IMR-90 (cell line): ENCODE measurements at regions not wholly inside any gene's neighbourhood (a gene's known extent, or its start where the extent isn't known, plus 50 kb on each side); places are given as distances from the start of the nearest gene placed in this dataset.

ENCODE experiments used
- ATAC-seq: fragments of 200-7000 bp; cut with Tn5 transposase; 2 replicates; pipeline ENCODE4 v1.9.1; 2020; ENCODE audit warnings: low read depth, mild to moderate bottlenecking, moderate library complexity
- BruUV-seq: library from RNA; stranded (reverse); fragments of 400-500 nt; replicated peaks from 2 replicates; lab custom pipeline; 2021; lab: Mats Ljungman, UMichigan
- CTCF ChIA-PET: fragments of 300-600 bp; formaldehyde crosslinking; extraction: SDS; loops from one replicate; lab custom pipeline; 2021; ENCODE audit warnings: antibody characterized with exemption; lab: Yijun Ruan, JAX
- POLR2A ChIA-PET: fragments of 300-600 bp; sonication (Branson Sonifier 250); formaldehyde crosslinking; loops from one replicate; lab custom pipeline; 2022; ENCODE audit warnings: antibody characterized with exemption; ENCODE audit not compliant: unreplicated experiment; lab: Charles Lee
- DNase-seq: peaks from one replicate; pipeline ENCODE4 v3.0.0; 2013
- H2AFZ ChIP-seq: replicated peaks from 2 replicates; pipeline ENCODE3; 2013; ENCODE audit warnings: low read length, mild to moderate bottlenecking; ENCODE audit not compliant: poor library complexity
- H2AK5ac ChIP-seq: 2 replicates; pipeline ENCODE4 v1.6.1; 2013; ENCODE audit warnings: low read depth, low read length, inconsistent platforms
- H2AK9ac ChIP-seq: replicated peaks from 2 replicates; pipeline ENCODE3; 2013; ENCODE audit warnings: mild to moderate bottlenecking, low read depth, low read length, moderate library complexity; ENCODE audit not compliant: poor library complexity
- H2BK120ac ChIP-seq: 2 replicates; pipeline ENCODE4 v1.6.1; 2013; ENCODE audit warnings: low read depth, low read length, inconsistent platforms
- H2BK15ac ChIP-seq: 3 replicates; pipeline ENCODE4 v1.6.1; 2013; ENCODE audit warnings: low read depth, low read length, inconsistent platforms
- H2BK20ac ChIP-seq: 2 replicates; pipeline ENCODE4 v1.6.1; 2013; ENCODE audit warnings: low read depth, mild to moderate bottlenecking, inconsistent platforms, low read length, moderate library complexity
- H2BK5ac ChIP-seq: 2 replicates; pipeline ENCODE4 v1.6.1; 2013; ENCODE audit warnings: mild to moderate bottlenecking, low read depth, low read length, inconsistent platforms; ENCODE audit not compliant: poor library complexity, severe bottlenecking
- H3K14ac ChIP-seq: replicated peaks from 2 replicates; pipeline ENCODE4 v1.6.1; 2013; ENCODE audit warnings: low read depth, low read length, inconsistent platforms
- H3K18ac ChIP-seq: 2 replicates; pipeline ENCODE4 v1.6.1; 2013; ENCODE audit warnings: low read depth, low read length, control low read depth
- H3K23ac ChIP-seq: 2 replicates; pipeline ENCODE4 v1.6.1; 2013; ENCODE audit warnings: low read depth, low read length, inconsistent platforms
- H3K27ac ChIP-seq: 2 replicates; pipeline ENCODE4 v1.5.1; 2013; ENCODE audit warnings: mild to moderate bottlenecking, control low read depth, low read length; ENCODE audit not compliant: insufficient read depth
- H3K27me3 ChIP-seq: 2 replicates; pipeline ENCODE4 v1.6.1; 2013; ENCODE audit warnings: low read length; ENCODE audit not compliant: control insufficient read depth, insufficient read depth
- H3K36me3 ChIP-seq: 2 replicates; pipeline ENCODE4 v1.6.1; 2013; ENCODE audit warnings: low read length, mixed read lengths; ENCODE audit not compliant: control insufficient read depth, insufficient read depth
- H3K4ac ChIP-seq: 2 replicates; pipeline ENCODE4 v1.6.1; 2013; ENCODE audit warnings: low read depth, low read length, inconsistent platforms
- H3K4me1 ChIP-seq: 2 replicates; pipeline ENCODE4 v1.6.1; 2013; ENCODE audit warnings: low read length, mixed read lengths; ENCODE audit not compliant: control insufficient read depth, insufficient read depth
- H3K4me2 ChIP-seq: 2 replicates; pipeline ENCODE4 v1.6.1; 2013; ENCODE audit warnings: low read depth, mild to moderate bottlenecking, control low read depth, low read length, moderate library complexity
- H3K4me3 ChIP-seq: 2 replicates; pipeline ENCODE4 v1.5.1; 2013; ENCODE audit warnings: low read depth, mild to moderate bottlenecking, control low read depth, low read length, moderate library complexity; ENCODE audit not compliant: insufficient read depth
- H3K56ac ChIP-seq: 2 replicates; pipeline ENCODE4 v1.6.1; 2013; ENCODE audit warnings: low read length, inconsistent platforms; ENCODE audit not compliant: insufficient read depth; ENCODE audit errors: extremely low read depth
- H3K79me1 ChIP-seq, 2 experiments: 2 replicates each; pipeline ENCODE4 v1.6.1; 2013; ENCODE audit warnings: low read length in 2 of 2, inconsistent platforms in 1 of 2, low read depth in 1 of 2
- H3K9ac ChIP-seq: 2 replicates; pipeline ENCODE4 v1.6.1; 2013; ENCODE audit warnings: low read depth, low read length, control low read depth
- H3K9me1 ChIP-seq: 2 replicates; pipeline ENCODE4 v1.6.1; 2013; ENCODE audit warnings: low read length, inconsistent platforms; ENCODE audit not compliant: insufficient read depth
- H3K9me3 ChIP-seq: 2 replicates; pipeline ENCODE4 v1.6.1; 2013; ENCODE audit warnings: low read length; ENCODE audit not compliant: control insufficient read depth, insufficient read depth
- H4K20me1 ChIP-seq: 2 replicates; pipeline ENCODE4 v1.6.1; 2013; ENCODE audit warnings: low read length, inconsistent platforms; ENCODE audit not compliant: insufficient read depth
- H4K5ac ChIP-seq: 2 replicates; pipeline ENCODE4 v1.6.1; 2013; ENCODE audit warnings: mild to moderate bottlenecking, low read depth, low read length, control low read depth
- H4K8ac ChIP-seq, 2 experiments: 2 replicates each; pipeline ENCODE4 v1.6.1; 2013; ENCODE audit warnings: low read depth in 2 of 2, low read length in 2 of 2, control low read depth in 1 of 2, inconsistent platforms in 1 of 2
- H4K91ac ChIP-seq: 2 replicates; pipeline ENCODE4 v1.6.1; 2013; ENCODE audit warnings: low read depth, low read length, inconsistent platforms; ENCODE audit not compliant: insufficient read depth
- BHLHE40 ChIP-seq: fragments of 150-350 bp; IDR thresholded peaks from 2 replicates; pipeline ENCODE4 v1.6.1; 2016; ENCODE audit warnings: mild to moderate bottlenecking, low read depth, low read length
- CEBPB ChIP-seq: IDR thresholded peaks from 2 replicates; pipeline ENCODE4 v1.6.1; 2012; ENCODE audit warnings: low read depth, low read length, improper control_type of control experiment
- CHD1 ChIP-seq: IDR thresholded peaks from 2 replicates; pipeline ENCODE4 v1.6.1; 2012; ENCODE audit warnings: low read depth, low read length, improper control_type of control experiment
- CTCF ChIP-seq: conservative IDR thresholded peaks from 2 replicates; pipeline ENCODE4 v1.5.1; 2012; ENCODE audit warnings: mild to moderate bottlenecking, low read depth, low read length, improper control_type of control experiment
- FOS ChIP-seq: fragments of 150-350 bp; IDR thresholded peaks from 2 replicates; pipeline ENCODE4 v1.6.1; 2016; ENCODE audit warnings: low read depth, low read length
- MAFK ChIP-seq: IDR thresholded peaks from 2 replicates; pipeline ENCODE4 v1.6.1; 2012; ENCODE audit warnings: low read depth, low read length, improper control_type of control experiment
- MAZ ChIP-seq: IDR thresholded peaks from 2 replicates; pipeline ENCODE4 v1.6.1; 2012; ENCODE audit warnings: low read depth, mild to moderate bottlenecking, low read length, improper control_type of control experiment, moderate library complexity, borderline replicate concordance
- MXI1 ChIP-seq: IDR thresholded peaks from 2 replicates; pipeline ENCODE4 v1.6.1; 2012; ENCODE audit warnings: low read depth, mild to moderate bottlenecking, low read length, moderate library complexity, borderline replicate concordance
- NFE2L2 ChIP-seq: fragments of 150-350 bp; IDR thresholded peaks from 2 replicates; pipeline ENCODE4 v1.6.1; 2016; ENCODE audit warnings: low read depth, mild to moderate bottlenecking, low read length
- POLR2A ChIP-seq: IDR thresholded peaks from 2 replicates; pipeline ENCODE4 v1.6.1; 2012; ENCODE audit warnings: mild to moderate bottlenecking, low read depth, low read length
- RAD21 ChIP-seq: IDR thresholded peaks from 2 replicates; pipeline ENCODE4 v1.6.1; 2012; ENCODE audit warnings: low read length, improper control_type of control experiment
- RCOR1 ChIP-seq: IDR thresholded peaks from 2 replicates; pipeline ENCODE4 v1.6.1; 2012; ENCODE audit warnings: mild to moderate bottlenecking, low read length, improper control_type of control experiment; ENCODE audit not compliant: insufficient replicate concordance
- RFX5 ChIP-seq: IDR thresholded peaks from 2 replicates; pipeline ENCODE4 v1.8.0; 2012; ENCODE audit warnings: low read depth, mild to moderate bottlenecking, low read length, moderate library complexity
- SMC3 ChIP-seq: fragments of 150-350 bp; IDR thresholded peaks from 2 replicates; pipeline ENCODE4 v1.6.1; 2016; ENCODE audit warnings: low read depth, mild to moderate bottlenecking, antibody characterized with exemption, low read length, moderate library complexity
- WGBS, 2 experiments: methylation state at CpG; one replicate each; pipeline versions ENCODE4 v1.1.5 to v1.1.7; 2013; ENCODE audit warnings: missing lambda C conversion rate in 2 of 2; ENCODE audit not compliant: insufficient read length in 1 of 2; ENCODE audit errors: extremely low coverage in 2 of 2; 5-methylcytosine and 5-hydroxymethylcytosine counted together
- dilution Hi-C: fragments of 300-500 bp; cut with HindIII; formaldehyde crosslinking; loops from one replicate; pipeline ENCODE4 v1.14.3; 2018; ENCODE audit warnings: low sequenced_read_pairs; ENCODE audit not compliant: unreplicated experiment
- in situ Hi-C: fragments of 300-500 bp; cut with MboI; formaldehyde crosslinking; loops from 3 replicates; pipeline ENCODE4 v1.14.3; 2019; ENCODE audit warnings: low sequenced_read_pairs, inconsistent platforms, mixed read lengths
- intact Hi-C: fragments of 100-400 bp; cut with micrococcal nuclease; formaldehyde crosslinking; loops from 2 replicates; pipeline ENCODE4 v1.10.0; 2022
- TF ChIP-seq, protein P1 (sequence below): fragments of 150-350 bp; IDR thresholded peaks from 2 replicates; pipeline ENCODE4 v1.6.1; 2017; ENCODE audit warnings: mild to moderate bottlenecking, antibody characterized with exemption, low read length, low read depth
- TF ChIP-seq, protein P2 (sequence below): fragments of 150-350 bp; IDR thresholded peaks from 2 replicates; pipeline ENCODE4 v1.6.1; 2016; ENCODE audit warnings: low read depth, mild to moderate bottlenecking, low read length, moderate library complexity, borderline replicate concordance

DNA sequence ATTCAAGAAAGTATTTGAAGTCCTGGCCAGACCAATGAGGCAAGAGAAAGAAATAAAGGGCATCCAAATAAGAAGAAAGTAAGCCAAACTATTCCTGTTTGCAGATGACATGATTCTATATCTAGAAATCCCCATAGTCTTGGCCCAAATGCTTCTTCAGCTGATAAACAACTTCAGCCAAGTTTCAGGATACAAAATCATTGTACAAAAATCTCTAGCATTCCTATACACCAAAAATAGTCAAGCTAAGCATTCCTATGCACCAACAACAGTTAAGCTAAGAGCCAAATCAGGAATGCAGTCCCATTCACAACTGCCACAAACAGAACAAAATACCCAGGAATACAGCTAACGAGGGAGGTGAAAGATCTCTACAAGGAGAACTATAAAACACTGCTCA, 60.1 kb upstream of the PHIP start:
- H4K20me1 ChIP-seq = no peaks in the 10 kb centered on the region
- H3K4me1 ChIP-seq = no peaks in the 10 kb centered on the region
- H3K23ac ChIP-seq = no peak overlapping the region
- no peaks in the 10 kb centered on the region for H3K9me1 ChIP-seq
- H3K4me3 ChIP-seq = no peak overlapping the region
- H3K36me3 ChIP-seq = no peaks in the 10 kb centered on the region
- H2AK5ac ChIP-seq = no peak overlapping the region
- H3K9ac ChIP-seq = no peak overlapping the region
- H4K91ac ChIP-seq = no peak overlapping the region
- peaks cover 5% of the 10 kb centered on the region; the same call in 1 of the 2 replicates for H3K9me3 ChIP-seq
- H3K4ac ChIP-seq = no peak overlapping the region
- H3K56ac ChIP-seq = no peak overlapping the region
- intact Hi-C loops (no loop called here), in situ Hi-C loops (no loop called here), dilution Hi-C loops (no loop called here)
- no peak for DNase-seq
- no peak overlapping the region for H2AK9ac ChIP-seq
- H3K14ac ChIP-seq = no peak overlapping the region
- no peak overlapping the region for H3K18ac ChIP-seq
- no peak overlapping the region for H3K27ac ChIP-seq
- no peak overlapping the region for H4K5ac ChIP-seq
- H4K8ac ChIP-seq = no peak overlapping the region
- H3K79me1 ChIP-seq = no peaks in the 10 kb centered on the region
- H2BK5ac ChIP-seq = no peak overlapping the region
- ATAC-seq = no peak
- ChIA-PET CTCF (no interaction called here), POLR2A (no interaction called here)
- H2BK120ac ChIP-seq = no peak overlapping the region
- no peak overlapping the region for H3K4me2 ChIP-seq
- H2BK15ac ChIP-seq = no peak overlapping the region
- WGBS, 2 experiments = no CpG with 5 or more reads among the region's 1 CpG
- no peak overlapping the region for H2BK20ac ChIP-seq
- TF ChIP-seq RFX5 = no peak
- TF ChIP-seq, protein P1, sequence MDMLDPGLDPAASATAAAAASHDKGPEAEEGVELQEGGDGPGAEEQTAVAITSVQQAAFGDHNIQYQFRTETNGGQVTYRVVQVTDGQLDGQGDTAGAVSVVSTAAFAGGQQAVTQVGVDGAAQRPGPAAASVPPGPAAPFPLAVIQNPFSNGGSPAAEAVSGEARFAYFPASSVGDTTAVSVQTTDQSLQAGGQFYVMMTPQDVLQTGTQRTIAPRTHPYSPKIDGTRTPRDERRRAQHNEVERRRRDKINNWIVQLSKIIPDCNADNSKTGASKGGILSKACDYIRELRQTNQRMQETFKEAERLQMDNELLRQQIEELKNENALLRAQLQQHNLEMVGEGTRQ = no peak
- TF ChIP-seq FOS = no peak
- TF ChIP-seq CEBPB = no peak
- TF ChIP-seq BHLHE40 = no peak
- TF ChIP-seq NFE2L2 = no peak
- no peak for TF ChIP-seq RAD21
- no peak for TF ChIP-seq RCOR1
- TF ChIP-seq MAFK = no peak
- TF ChIP-seq CTCF = no peak
- no peak for TF ChIP-seq CHD1
- TF ChIP-seq, protein P2, sequence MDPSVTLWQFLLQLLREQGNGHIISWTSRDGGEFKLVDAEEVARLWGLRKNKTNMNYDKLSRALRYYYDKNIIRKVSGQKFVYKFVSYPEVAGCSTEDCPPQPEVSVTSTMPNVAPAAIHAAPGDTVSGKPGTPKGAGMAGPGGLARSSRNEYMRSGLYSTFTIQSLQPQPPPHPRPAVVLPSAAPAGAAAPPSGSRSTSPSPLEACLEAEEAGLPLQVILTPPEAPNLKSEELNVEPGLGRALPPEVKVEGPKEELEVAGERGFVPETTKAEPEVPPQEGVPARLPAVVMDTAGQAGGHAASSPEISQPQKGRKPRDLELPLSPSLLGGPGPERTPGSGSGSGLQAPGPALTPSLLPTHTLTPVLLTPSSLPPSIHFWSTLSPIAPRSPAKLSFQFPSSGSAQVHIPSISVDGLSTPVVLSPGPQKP = no peak
- no peak for TF ChIP-seq POLR2A
- TF ChIP-seq MXI1 = no peak
- no peak for TF ChIP-seq MAZ
- no peak for TF ChIP-seq SMC3
- no peaks in the 10 kb centered on the region for H3K27me3 ChIP-seq
- H2AFZ ChIP-seq = no peak overlapping the region
- BruUV-seq = no TSS peak
